Duodenal mucosa (tissue), 2 donors: ENCODE measurements at regions not wholly inside any gene's neighbourhood (a gene's known extent, or its start where the extent isn't known, plus 50 kb on each side); places are given as distances from the start of the nearest gene placed in this dataset.
"Not testable (repeated sequence)": the region's sequence is repeated elsewhere in the genome, so short reads cannot be mapped to it uniquely, and the experiment has no call there.

ENCODE experiments used
- H3K27ac ChIP-seq: one replicate; pipeline ENCODE4 v1.7.0; 2013; ENCODE audit warnings: low read depth, low read length
- H3K27me3 ChIP-seq, 2 donors: one replicate each; pipeline ENCODE4 v1.7.0; 2013; ENCODE audit warnings: low read length in 2 of 2, control low read depth in 1 of 2; ENCODE audit not compliant: insufficient read depth in 2 of 2, control insufficient read depth in 1 of 2
- H3K36me3 ChIP-seq, 2 donors: one replicate each; pipeline ENCODE4 v1.7.0; 2013; ENCODE audit warnings: low read length in 2 of 2, control low read depth in 1 of 2; ENCODE audit not compliant: insufficient read depth in 2 of 2, control insufficient read depth in 1 of 2
- H3K4me1 ChIP-seq, 2 donors: one replicate each; pipeline ENCODE4 v1.7.0; 2013; ENCODE audit warnings: low read length in 2 of 2, control low read depth in 1 of 2; ENCODE audit not compliant: insufficient read depth in 2 of 2, control insufficient read depth in 1 of 2
- H3K4me3 ChIP-seq, 2 donors: one replicate each; pipeline ENCODE4 v1.7.0; 2013; ENCODE audit warnings: low read length in 2 of 2, low read depth in 1 of 2
- H3K9ac ChIP-seq, 2 donors: one replicate each; pipeline ENCODE4 v1.7.0; 2013; ENCODE audit warnings: low read length in 2 of 2, low read depth in 1 of 2
- H3K9me3 ChIP-seq, 2 donors: one replicate each; pipeline ENCODE4 v1.7.0; 2013; ENCODE audit warnings: low read length in 2 of 2, control low read depth in 1 of 2; ENCODE audit not compliant: control insufficient read depth in 1 of 2

- H3K9ac ChIP-seq, H3K4me1 ChIP-seq: not testable (repeated sequence)
Observed at GRCh38 chr2:131636704-131637308, 109.1 kb downstream of the CCDC74A start.

GRCh38 chr2:131639001-131639620 is 111.4 kb downstream of the CCDC74A start:
- not testable (repeated sequence) for H3K27ac ChIP-seq, H3K4me1 ChIP-seq, H3K27me3 ChIP-seq, H3K4me3 ChIP-seq, H3K9me3 ChIP-seq, H3K9ac ChIP-seq, H3K36me3 ChIP-seq

More at GRCh38 chr2:131636704-131637308, 109.1 kb downstream of the CCDC74A start:
- not testable (repeated sequence) for H3K4me3 ChIP-seq, H3K9me3 ChIP-seq, H3K27ac ChIP-seq, H3K27me3 ChIP-seq, H3K36me3 ChIP-seq

GRCh38 chr2:131641414-131642206 is 113.9 kb downstream of the CCDC74A start:
- H3K36me3 ChIP-seq: no peaks in the 10 kb centered on the region
- H3K9me3 ChIP-seq: no peaks in the 10 kb centered on the region
- no peak overlapping the region for H3K9ac ChIP-seq
- H3K27me3 ChIP-seq: peaks cover 0 to 3% of the 10 kb centered on the region in 2 donors
- H3K4me1 ChIP-seq: no peaks in the 10 kb centered on the region
- H3K4me3 ChIP-seq: no peak overlapping the region
- H3K27ac ChIP-seq: no peak overlapping the region

GRCh38 chr2:131643180-131643579 is 115.5 kb downstream of the CCDC74A start:
- not testable (repeated sequence) for H3K4me1 ChIP-seq, H3K9me3 ChIP-seq, H3K9ac ChIP-seq, H3K4me3 ChIP-seq, H3K27me3 ChIP-seq, H3K36me3 ChIP-seq, H3K27ac ChIP-seq

GRCh38 chr2:131645177-131645765 is 117.6 kb downstream of the CCDC74A start:
- Histone ChIP-seq H3K36me3 (no peaks in the 10 kb centered on the region), H3K4me3 (no peak overlapping the region), H3K27me3 (peaks cover 0 to 3% of the 10 kb centered on the region in 2 donors), H3K4me1 (no peaks in the 10 kb centered on the region), H3K9me3 (no peaks in the 10 kb centered on the region), H3K9ac (no peak overlapping the region), H3K27ac (no peak overlapping the region)

GRCh38 chr2:131646220-131646619 is 118.5 kb downstream of the CCDC74A start:
- H3K27ac ChIP-seq, H3K4me1 ChIP-seq, H3K4me3 ChIP-seq, H3K9ac ChIP-seq, H3K9me3 ChIP-seq, H3K36me3 ChIP-seq, H3K27me3 ChIP-seq: not testable (repeated sequence)

- H3K27me3 ChIP-seq: peaks cover 0 to 3% of the 10 kb centered on the region in 2 donors
Observed at GRCh38 chr2:131646669-131647297, 119.1 kb downstream of the CCDC74A start.

GRCh38 chr2:131648565-131648964 is 120.9 kb downstream of the CCDC74A start:
- H3K9me3 ChIP-seq, H3K9ac ChIP-seq, H3K4me1 ChIP-seq, H3K27me3 ChIP-seq, H3K4me3 ChIP-seq, H3K27ac ChIP-seq, H3K36me3 ChIP-seq: not testable (repeated sequence)

More at GRCh38 chr2:131646669-131647297, 119.1 kb downstream of the CCDC74A start:
- Histone ChIP-seq H3K9ac (no peak overlapping the region), H3K9me3 (no peaks in the 10 kb centered on the region), H3K27ac (no peak overlapping the region), H3K4me1 (no peaks in the 10 kb centered on the region), H3K4me3 (no peak overlapping the region), H3K36me3 (no peaks in the 10 kb centered on the region)

GRCh38 chr2:131652246-131652645 is 124.6 kb downstream of the CCDC74A start:
- H3K36me3 ChIP-seq, H3K27me3 ChIP-seq, H3K9ac ChIP-seq, H3K9me3 ChIP-seq, H3K27ac ChIP-seq, H3K4me1 ChIP-seq, H3K4me3 ChIP-seq: not testable (repeated sequence)

GRCh38 chr2:131654107-131654506 is 126.4 kb downstream of the CCDC74A start:
- H3K9ac ChIP-seq, H3K4me3 ChIP-seq, H3K27ac ChIP-seq, H3K4me1 ChIP-seq, H3K36me3 ChIP-seq, H3K9me3 ChIP-seq, H3K27me3 ChIP-seq: not testable (repeated sequence)
